ENCODE measurements at regions not wholly inside any gene's neighbourhood (a gene's known extent, or its start where the extent isn't known, plus 50 kb on each side); places are given as distances from the start of the nearest gene placed in this dataset.

GRCh38 chr1:181175955-181176354 is 87.5 kb downstream of the IER5 start:
- TF ChIP-seq CTCF (optimal IDR thresholded peaks at IDR 0.05 in 1 of 3, IDR thresholded peaks at IDR 0.05 in 1 of 3, conservative IDR thresholded peaks at IDR 0.05 in 1 of 3; ENCODE audit: extremely low read depth in 1 of 3, insufficient read depth in 2 of 3, low read length in 3 of 3), result no peak
- TF ChIP-seq EZH2 (IDR thresholded peaks at IDR 0.05; ENCODE audit: low read length), result no peak
